AG04449 (cell line): ENCODE measurements at regions not wholly inside any gene's neighbourhood (a gene's known extent, or its start where the extent isn't known, plus 50 kb on each side); places are given as distances from the start of the nearest gene placed in this dataset.
"Not testable (repeated sequence)": the region's sequence is repeated elsewhere in the genome, so short reads cannot be mapped to it uniquely, and the experiment has no call there.

Source experiments
- CTCF ChIA-PET: fragments of 350-600 bp; formaldehyde crosslinking; extraction: SDS; loops from one replicate; lab custom pipeline; 2021; ENCODE audit warnings: antibody characterized with exemption; lab: Yijun Ruan, JAX
- POLR2A ChIA-PET: fragments of 400-600, 350-600 bp; formaldehyde crosslinking; extraction: SDS; loops from one replicate; lab custom pipeline; 2020; ENCODE audit warnings: antibody characterized with exemption, inconsistent platforms; lab: Yijun Ruan, JAX
- DNase-seq: peaks from one replicate; pipeline ENCODE4 v3.0.0-alpha.2; 2010; ENCODE audit warnings: low read depth, low spot score
- H3K4me3 ChIP-seq: 2 replicates; pipeline ENCODE4 v1.5.1; 2011; ENCODE audit warnings: low read depth, mild to moderate bottlenecking, control low read depth, low read length
- TF ChIP-seq, protein P1 (sequence below): IDR thresholded peaks from one replicate; pipeline ENCODE4 v1.5.1; 2011; ENCODE audit warnings: mild to moderate bottlenecking, moderate library complexity, low read length, control low read depth, inconsistent platforms; ENCODE audit not compliant: insufficient read depth; ENCODE audit errors: missing control alignments

DNA sequence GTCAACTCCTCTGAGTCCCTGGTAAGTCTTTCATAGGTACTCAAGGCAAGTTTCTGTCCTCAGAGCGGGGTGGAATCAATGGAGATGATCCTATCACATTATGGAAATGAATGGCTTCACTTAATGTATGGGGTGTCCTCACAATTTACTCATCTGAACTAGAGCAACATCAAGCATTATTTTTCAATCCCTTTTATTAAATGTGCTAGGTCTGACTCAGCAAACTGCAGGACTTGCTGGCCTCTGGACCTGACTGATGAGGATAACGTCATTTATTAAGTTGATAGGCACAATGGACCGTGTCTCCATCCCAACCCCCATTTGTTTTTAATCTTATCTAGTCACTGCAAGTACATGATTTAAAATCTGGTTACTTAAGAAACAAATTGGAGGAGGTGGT lies 259.2 kb downstream of the NUF2 start:
- no peak overlapping the region for H3K4me3 ChIP-seq
- no peak for DNase-seq
- ChIA-PET CTCF (no interaction called here), POLR2A (no interaction called here)
- TF ChIP-seq, protein P1, sequence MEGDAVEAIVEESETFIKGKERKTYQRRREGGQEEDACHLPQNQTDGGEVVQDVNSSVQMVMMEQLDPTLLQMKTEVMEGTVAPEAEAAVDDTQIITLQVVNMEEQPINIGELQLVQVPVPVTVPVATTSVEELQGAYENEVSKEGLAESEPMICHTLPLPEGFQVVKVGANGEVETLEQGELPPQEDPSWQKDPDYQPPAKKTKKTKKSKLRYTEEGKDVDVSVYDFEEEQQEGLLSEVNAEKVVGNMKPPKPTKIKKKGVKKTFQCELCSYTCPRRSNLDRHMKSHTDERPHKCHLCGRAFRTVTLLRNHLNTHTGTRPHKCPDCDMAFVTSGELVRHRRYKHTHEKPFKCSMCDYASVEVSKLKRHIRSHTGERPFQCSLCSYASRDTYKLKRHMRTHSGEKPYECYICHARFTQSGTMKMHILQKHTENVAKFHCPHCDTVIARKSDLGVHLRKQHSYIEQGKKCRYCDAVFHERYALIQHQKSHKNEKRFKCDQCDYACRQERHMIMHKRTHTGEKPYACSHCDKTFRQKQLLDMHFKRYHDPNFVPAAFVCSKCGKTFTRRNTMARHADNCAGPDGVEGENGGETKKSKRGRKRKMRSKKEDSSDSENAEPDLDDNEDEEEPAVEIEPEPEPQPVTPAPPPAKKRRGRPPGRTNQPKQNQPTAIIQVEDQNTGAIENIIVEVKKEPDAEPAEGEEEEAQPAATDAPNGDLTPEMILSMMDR, result no peak

DNA sequence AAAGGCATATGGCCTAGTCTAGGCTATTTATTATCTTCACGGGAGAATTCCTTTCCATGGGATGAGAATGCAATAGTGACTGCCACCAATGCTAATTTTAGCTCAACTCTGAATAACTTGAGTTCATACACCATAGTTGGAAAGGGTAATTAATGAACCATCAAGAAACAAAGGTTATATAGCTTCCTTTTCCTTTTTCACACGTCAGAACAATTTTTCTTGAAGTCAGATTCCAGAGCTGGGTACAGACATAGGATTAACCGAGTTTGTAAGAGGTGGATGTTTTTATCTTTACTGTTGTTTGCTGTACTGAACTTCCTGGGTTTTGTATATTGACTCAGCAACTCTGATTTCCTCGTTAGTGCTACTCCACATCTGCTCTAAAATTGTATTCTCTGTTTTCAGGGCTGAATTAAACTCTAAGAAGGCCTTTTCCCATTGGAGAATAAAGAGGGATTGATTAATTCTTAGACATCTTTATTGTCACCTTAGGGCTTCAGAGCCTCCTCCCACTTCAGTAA lies 262.0 kb downstream of the NUF2 start:
- DNase-seq, result no peak
- ChIA-PET POLR2A (no interaction called here), CTCF (no interaction called here)
- no peak overlapping the region for H3K4me3 ChIP-seq
- TF ChIP-seq, protein P1, result no peak

DNA sequence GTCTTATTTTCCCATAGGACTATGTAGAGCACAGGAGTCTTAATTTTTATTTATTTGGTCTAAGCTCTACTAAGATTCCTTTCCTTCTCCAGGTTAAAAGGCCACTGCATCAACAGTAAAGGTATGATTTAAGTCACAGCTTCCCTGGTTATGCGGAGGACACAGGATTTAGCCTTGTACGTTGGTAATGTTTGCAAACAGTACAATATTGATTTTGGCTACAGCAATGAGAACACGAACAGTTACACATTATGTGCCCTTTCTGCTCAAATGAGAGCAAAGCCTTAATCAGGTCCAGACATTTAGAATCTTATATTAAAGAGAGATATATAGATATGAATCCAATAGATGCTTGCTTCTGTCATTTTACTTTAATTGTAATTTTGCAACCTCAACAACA lies 264.0 kb downstream of the NUF2 start:
- no peak overlapping the region for H3K4me3 ChIP-seq
- CTCF ChIA-PET, result no interaction called here
- no peak for DNase-seq
- TF ChIP-seq, protein P1, result no peak
- POLR2A ChIA-PET, result no interaction called here

DNA sequence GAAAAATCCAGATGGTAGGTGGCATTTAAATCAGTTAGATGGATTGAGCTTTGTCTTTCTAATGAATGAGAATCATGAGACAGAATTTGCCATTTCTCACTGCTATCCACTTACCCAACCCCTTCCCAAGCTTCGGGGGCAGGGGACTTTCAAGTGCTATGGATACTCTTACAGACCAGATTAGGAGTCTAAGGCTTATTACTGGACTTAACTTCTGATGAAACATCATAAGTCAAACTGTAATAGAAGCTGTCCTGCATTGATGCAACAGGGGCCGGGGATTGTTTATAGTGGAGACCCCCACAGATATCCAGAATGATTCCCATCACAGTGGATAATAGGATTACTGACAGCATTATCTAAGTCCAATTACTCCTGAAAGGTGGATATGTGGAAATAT lies 267.0 kb downstream of the NUF2 start:
- H3K4me3 ChIP-seq, result no peak overlapping the region
- TF ChIP-seq, protein P1, result no peak
- CTCF ChIA-PET, result no interaction called here
- POLR2A ChIA-PET, result no interaction called here
- no peak for DNase-seq

DNA sequence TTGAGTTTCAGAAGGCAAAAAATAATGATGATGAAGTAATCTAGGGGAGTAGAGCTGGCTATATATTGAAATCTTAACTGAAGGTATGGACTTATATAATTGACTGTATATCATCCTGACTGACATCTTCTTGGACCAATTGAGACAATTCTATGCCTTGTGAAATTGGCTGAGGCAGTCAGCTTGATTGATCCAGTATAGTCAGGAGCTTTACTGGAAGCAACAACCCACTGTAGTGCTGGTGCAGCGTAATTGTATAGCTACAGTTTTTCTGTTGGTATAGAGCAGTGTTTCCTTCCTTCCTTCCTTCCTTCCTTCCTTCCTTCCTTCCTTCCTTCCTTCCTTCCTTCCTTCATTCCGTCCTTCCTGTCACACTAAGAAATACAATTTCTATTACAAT lies 268.0 kb downstream of the NUF2 start:
- H3K4me3 ChIP-seq, result no peak overlapping the region
- POLR2A ChIA-PET, result no interaction called here
- TF ChIP-seq, protein P1, result no peak
- CTCF ChIA-PET, result no interaction called here
- DNase-seq, result no peak

DNA sequence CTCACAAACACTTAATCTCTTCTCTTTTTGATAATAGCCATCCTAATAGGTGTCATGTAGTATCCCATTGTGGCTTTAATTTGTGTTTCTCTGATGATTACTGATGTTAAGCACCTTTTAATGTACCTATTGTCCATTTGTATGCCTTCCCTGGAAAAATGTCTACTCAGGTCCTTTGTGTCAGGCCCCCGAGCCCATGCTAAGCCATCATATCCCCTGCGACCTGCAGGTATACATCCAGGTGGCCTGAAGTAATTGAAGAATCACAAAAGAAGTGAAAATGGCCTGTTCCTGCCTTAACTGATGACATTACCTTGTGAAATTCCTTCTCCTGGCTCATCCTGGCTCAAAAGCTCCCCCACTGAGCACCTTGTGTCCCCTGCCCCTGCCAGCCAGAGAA lies 269.4 kb downstream of the NUF2 start:
- CTCF ChIA-PET, result interaction anchor here (1.0 kb wide), 1 partner anchor 1482 kb away, joined by 3 read pairs; no protein-coding TSS in a partner anchor
- H3K4me3 ChIP-seq, POLR2A ChIA-PET, DNase-seq: not testable (repeated sequence)

DNA sequence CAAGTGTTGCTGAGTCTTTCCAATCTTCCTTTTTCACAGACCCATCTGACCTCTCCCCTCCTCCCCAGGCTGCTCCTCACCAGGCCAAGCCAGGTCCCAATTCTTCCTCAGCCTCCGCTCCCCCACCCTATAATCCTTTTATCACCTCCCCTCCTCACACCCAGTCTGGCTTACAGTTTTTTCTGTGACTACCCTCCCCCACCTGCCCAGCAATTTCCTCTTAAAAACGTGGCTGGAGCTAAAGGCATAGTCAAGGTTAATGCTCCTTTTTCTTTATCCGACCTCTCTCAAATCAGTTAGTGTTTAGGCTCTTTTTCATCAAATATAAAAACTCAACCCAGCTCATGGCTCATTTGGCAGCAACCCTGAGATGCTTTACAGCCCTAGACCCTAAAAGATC lies 270.9 kb downstream of the NUF2 start:
- DNase-seq, CTCF ChIA-PET: not testable (repeated sequence)

DNA sequence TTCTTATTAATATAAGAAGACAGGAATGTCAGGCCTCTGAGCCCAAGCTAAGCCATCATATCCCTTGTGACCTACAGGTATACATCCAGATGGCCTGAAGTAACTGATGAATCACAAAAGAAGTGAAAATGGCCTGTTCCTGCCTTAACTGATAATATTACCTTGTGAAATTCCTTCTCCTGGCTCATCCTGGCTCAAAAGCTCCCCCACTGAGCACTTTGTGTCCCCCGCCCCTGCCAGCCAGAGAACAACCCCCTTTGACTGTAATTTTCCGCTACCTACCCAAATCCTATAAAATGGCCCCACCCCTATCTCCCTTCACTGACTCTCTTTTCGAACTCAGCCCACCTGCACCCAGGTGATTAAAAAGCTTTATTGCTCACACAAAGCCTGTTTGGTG lies 274.4 kb downstream of the NUF2 start:
- DNase-seq, H3K4me3 ChIP-seq, POLR2A ChIA-PET, CTCF ChIA-PET: not testable (repeated sequence)

More for the DNA sequence above, 270.9 kb downstream of the NUF2 start:
- H3K4me3 ChIP-seq, POLR2A ChIA-PET: not testable (repeated sequence)
